ENCODE measurements at regions not wholly inside any gene's neighbourhood (a gene's known extent, or its start where the extent isn't known, plus 50 kb on each side); places are given as distances from the start of the nearest gene placed in this dataset.

DNA sequence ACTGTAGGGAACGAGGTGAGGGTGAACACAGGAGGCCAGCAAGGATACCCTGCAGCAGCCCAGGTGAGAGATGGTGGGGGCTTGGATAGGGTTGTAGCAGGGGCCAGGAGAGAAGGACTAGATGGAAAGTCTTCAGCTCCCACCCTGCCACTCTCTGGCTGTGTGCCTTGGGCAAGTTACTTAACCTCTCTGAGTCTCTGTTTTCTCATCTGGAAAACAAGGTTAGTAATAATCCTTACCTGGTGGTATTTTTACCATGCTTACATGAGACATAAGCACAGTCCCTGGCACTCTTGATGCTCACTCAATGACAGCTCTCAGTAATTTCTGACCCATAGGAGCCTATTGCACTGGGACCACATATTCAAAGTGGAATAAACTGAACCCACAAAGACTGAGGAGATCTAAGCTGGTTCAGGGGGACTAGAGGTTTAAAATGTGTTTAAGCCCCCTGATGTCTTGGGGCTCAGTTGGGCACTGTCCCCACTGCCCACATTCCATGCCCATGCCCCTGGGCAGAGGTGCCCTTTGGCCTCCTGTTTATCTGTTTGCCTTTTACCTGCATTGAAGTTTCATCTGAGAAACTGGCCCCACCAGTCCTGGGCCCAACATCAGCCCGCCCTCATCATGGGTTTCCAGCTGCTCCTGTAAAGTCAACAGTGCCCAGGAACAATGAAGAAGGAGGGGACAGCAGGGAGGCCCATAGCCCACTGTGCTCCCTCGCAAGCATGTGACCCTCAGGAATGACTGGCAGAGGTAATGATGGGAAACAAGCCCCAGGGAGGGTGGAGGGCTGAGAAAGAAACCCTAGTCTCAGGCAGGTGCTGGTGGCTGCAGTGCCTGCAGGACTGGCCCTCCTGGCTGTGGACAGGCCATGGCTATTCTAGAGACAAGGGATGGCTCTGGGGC is 104.0 kb downstream of the VEGFA start:
- TF ChIP-seq, protein P1, sequence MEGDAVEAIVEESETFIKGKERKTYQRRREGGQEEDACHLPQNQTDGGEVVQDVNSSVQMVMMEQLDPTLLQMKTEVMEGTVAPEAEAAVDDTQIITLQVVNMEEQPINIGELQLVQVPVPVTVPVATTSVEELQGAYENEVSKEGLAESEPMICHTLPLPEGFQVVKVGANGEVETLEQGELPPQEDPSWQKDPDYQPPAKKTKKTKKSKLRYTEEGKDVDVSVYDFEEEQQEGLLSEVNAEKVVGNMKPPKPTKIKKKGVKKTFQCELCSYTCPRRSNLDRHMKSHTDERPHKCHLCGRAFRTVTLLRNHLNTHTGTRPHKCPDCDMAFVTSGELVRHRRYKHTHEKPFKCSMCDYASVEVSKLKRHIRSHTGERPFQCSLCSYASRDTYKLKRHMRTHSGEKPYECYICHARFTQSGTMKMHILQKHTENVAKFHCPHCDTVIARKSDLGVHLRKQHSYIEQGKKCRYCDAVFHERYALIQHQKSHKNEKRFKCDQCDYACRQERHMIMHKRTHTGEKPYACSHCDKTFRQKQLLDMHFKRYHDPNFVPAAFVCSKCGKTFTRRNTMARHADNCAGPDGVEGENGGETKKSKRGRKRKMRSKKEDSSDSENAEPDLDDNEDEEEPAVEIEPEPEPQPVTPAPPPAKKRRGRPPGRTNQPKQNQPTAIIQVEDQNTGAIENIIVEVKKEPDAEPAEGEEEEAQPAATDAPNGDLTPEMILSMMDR (IDR thresholded peaks at IDR 0.05 in 2 of 3, conservative IDR thresholded peaks at IDR 0.05 in 1 of 3; ENCODE audit: borderline replicate concordance in 1 of 3, insufficient read depth in 1 of 3, low read depth in 2 of 3, low read length in 2 of 3): no peak
- TF ChIP-seq ZFX (IDR thresholded peaks at IDR 0.05): no peak

Data from HCT116 (cell line).